Esophagus squamous epithelium (tissue), 4 donors: ENCODE measurements at regions not wholly inside any gene's neighbourhood (a gene's known extent, or its start where the extent isn't known, plus 50 kb on each side); places are given as distances from the start of the nearest gene placed in this dataset.

ENCODE experiments used
- CTCF ChIP-seq, 6 experiments: fragments of 450-650 bp in 4 of 6; fragments of 200-600 bp in 2 of 6; sonication (generic) in 2 of 6; IDR thresholded peaks; one replicate each; pipeline ENCODE4 v1.5.1; 2016 to 2019; ENCODE audit warnings: antibody characterized with exemption in 6 of 6, mild to moderate bottlenecking in 4 of 6, moderate library complexity in 4 of 6
- POLR2A ChIP-seq, 4 donors: fragments of 450-650 bp; IDR thresholded peaks; one replicate each; pipeline ENCODE4 v1.6.1; 2017; ENCODE audit warnings: antibody characterized with exemption in 4 of 4, mild to moderate bottlenecking in 4 of 4, moderate library complexity in 3 of 4

- TF ChIP-seq CTCF (IDR thresholded peaks at IDR 0.05) = no peak
- no peak for TF ChIP-seq POLR2A (IDR thresholded peaks at IDR 0.05)
Measured at GRCh38 chr2:82491591-82491990, 1967.5 kb downstream of the SUCLG1 start.
